ENCODE measurements at regions not wholly inside any gene's neighbourhood (a gene's known extent, or its start where the extent isn't known, plus 50 kb on each side); places are given as distances from the start of the nearest gene placed in this dataset.

DNA sequence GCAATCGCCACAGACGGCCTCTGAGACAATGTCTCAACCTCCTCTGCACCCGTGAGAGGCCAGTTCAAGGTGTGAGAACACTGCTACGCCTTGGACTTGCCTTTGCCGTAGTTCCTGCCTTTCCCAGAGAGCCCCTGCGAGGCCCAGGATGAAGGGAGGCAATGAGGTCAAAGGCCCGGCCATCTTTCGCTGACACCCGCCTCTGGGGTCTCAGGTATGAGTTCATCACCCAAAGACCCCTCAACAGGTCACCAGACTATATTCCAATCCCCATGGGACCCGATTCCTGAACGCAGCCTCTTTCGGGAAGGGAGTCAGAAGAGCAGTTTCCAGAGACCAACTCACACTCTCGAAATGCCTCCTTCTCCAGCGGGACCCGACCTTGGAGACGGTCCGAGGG lies 573.5 kb downstream of the KCNJ18 start:
- TF ChIP-seq CTCF (conservative IDR thresholded peaks at IDR 0.05) (no peak), EZH2 (IDR thresholded peaks at IDR 0.05; ENCODE audit: low read depth) (no peak)
